ENCODE measurements at regions not wholly inside any gene's neighbourhood (a gene's known extent, or its start where the extent isn't known, plus 50 kb on each side); places are given as distances from the start of the nearest gene placed in this dataset.

GRCh38 chr15:92290359-92290992 lies 103.2 kb upstream of the ST8SIA2 start:
- Histone ChIP-seq H4K5ac (ENCODE audit: low read depth, low read length) (no peak overlapping the region), H3K56ac (ENCODE audit: extremely low read depth, insufficient read depth, low read length) (no peak overlapping the region), H3K4ac (ENCODE audit: low read depth, low read length) (no peak overlapping the region), H2BK120ac (ENCODE audit: low read depth, low read length) (no peak overlapping the region), H3K4me1 (ENCODE audit: control insufficient read depth, insufficient read depth, low read length) (no peaks in the 10 kb centered on the region), H3K27ac (ENCODE audit: insufficient read depth, low read length) (no peak overlapping the region), H3K14ac (replicated peaks; ENCODE audit: low read depth, low read length) (no peak overlapping the region), H2AK5ac (ENCODE audit: low read depth, low read length) (no peak overlapping the region), H4K8ac (ENCODE audit: low read depth in 2 of 2, low read length in 2 of 2) (no peak overlapping the region), H3K9me3 (ENCODE audit: control insufficient read depth, insufficient read depth, low read length) (peaks cover 3% of the 10 kb centered on the region), H2BK15ac (ENCODE audit: low read depth, low read length) (no peak overlapping the region), H3K4me2 (ENCODE audit: low read depth, low read length) (no peak overlapping the region), H2AFZ (replicated peaks; ENCODE audit: low read length, poor library complexity) (no peak overlapping the region), H3K9me1 (ENCODE audit: insufficient read depth, low read length) (no peaks in the 10 kb centered on the region), H3K23ac (ENCODE audit: low read depth, low read length) (no peak overlapping the region), H3K9ac (ENCODE audit: low read depth, low read length) (no peak overlapping the region), H3K4me3 (ENCODE audit: insufficient read depth, low read depth, low read length) (no peak overlapping the region), H3K27me3 (ENCODE audit: control insufficient read depth, insufficient read depth, low read length) (no peaks in the 10 kb centered on the region), H2BK5ac (ENCODE audit: low read depth, low read length, poor library complexity, severe bottlenecking) (no peak overlapping the region), H2AK9ac (replicated peaks; ENCODE audit: low read depth, low read length, poor library complexity) (no peak overlapping the region), H2BK20ac (ENCODE audit: low read depth, low read length) (no peak overlapping the region), H3K18ac (ENCODE audit: low read depth, low read length) (no peak overlapping the region), H4K20me1 (ENCODE audit: insufficient read depth, low read length) (no peaks in the 10 kb centered on the region), H4K91ac (ENCODE audit: insufficient read depth, low read depth, low read length) (no peak overlapping the region), H3K79me1 (ENCODE audit: low read depth in 1 of 2, low read length in 2 of 2) (no peaks in the 10 kb centered on the region), H3K36me3 (ENCODE audit: control insufficient read depth, insufficient read depth, low read length) (no peaks in the 10 kb centered on the region)
- POLR2A ChIA-PET (ENCODE audit: unreplicated experiment), result interaction anchor here (0.6 kb wide), 1 partner anchor 344 kb away, joined by 3 read pairs; no protein-coding TSS in a partner anchor
- CTCF ChIA-PET, result no interaction called here
- dilution Hi-C loops (cut with HindIII; ENCODE audit: low sequenced_read_pairs, unreplicated experiment) (no loop called here), in situ Hi-C loops (cut with MboI; ENCODE audit: low sequenced_read_pairs) (no loop called here), intact Hi-C loops (cut with micrococcal nuclease) (no loop called here)
- no CpG with 5 or more reads among the region's 5 CpGs for WGBS, 2 experiments (ENCODE audit: extremely low coverage in 2 of 2, insufficient read length in 1 of 2)
- no TSS peak for BruUV-seq (replicated peaks)
- no peak for DNase-seq
- ATAC-seq (ENCODE audit: low read depth), result no peak
- TF ChIP-seq CTCF (conservative IDR thresholded peaks at IDR 0.05; ENCODE audit: low read depth, low read length), result no peak
- TF ChIP-seq BHLHE40 (IDR thresholded peaks at IDR 0.05; ENCODE audit: low read depth, low read length), result no peak
- TF ChIP-seq NFE2L2 (IDR thresholded peaks at IDR 0.05; ENCODE audit: low read depth, low read length), result no peak
- no peak for TF ChIP-seq RFX5 (IDR thresholded peaks at IDR 0.05; ENCODE audit: low read depth, low read length)
- TF ChIP-seq RCOR1 (IDR thresholded peaks at IDR 0.05; ENCODE audit: insufficient replicate concordance, low read length), result no peak
- no peak for TF ChIP-seq CHD1 (IDR thresholded peaks at IDR 0.05; ENCODE audit: low read depth, low read length)
- TF ChIP-seq CEBPB (IDR thresholded peaks at IDR 0.05; ENCODE audit: low read depth, low read length), result no peak
- TF ChIP-seq POLR2A (IDR thresholded peaks at IDR 0.05; ENCODE audit: low read depth, low read length), result no peak
- TF ChIP-seq MXI1 (IDR thresholded peaks at IDR 0.05; ENCODE audit: borderline replicate concordance, low read depth, low read length), result no peak
- TF ChIP-seq RAD21 (IDR thresholded peaks at IDR 0.05; ENCODE audit: low read length), result no peak
- no peak for TF ChIP-seq SMC3 (IDR thresholded peaks at IDR 0.05; ENCODE audit: low read depth, low read length)
- no peak for TF ChIP-seq MAFK (IDR thresholded peaks at IDR 0.05; ENCODE audit: low read depth, low read length)
- no peak for TF ChIP-seq MAZ (IDR thresholded peaks at IDR 0.05; ENCODE audit: borderline replicate concordance, low read depth, low read length)
- TF ChIP-seq FOS (IDR thresholded peaks at IDR 0.05; ENCODE audit: low read depth, low read length), result no peak
- TF ChIP-seq USF2 (IDR thresholded peaks at IDR 0.05; ENCODE audit: low read depth, low read length), result no peak
- TF ChIP-seq ELK1 (IDR thresholded peaks at IDR 0.05; ENCODE audit: borderline replicate concordance, low read depth, low read length), result no peak

Data from IMR-90 (cell line).